ENCODE measurements at regions not wholly inside any gene's neighbourhood (a gene's known extent, or its start where the extent isn't known, plus 50 kb on each side); places are given as distances from the start of the nearest gene placed in this dataset.

GRCh38 chr19:27684293-27684692 is 1528.7 kb downstream of the UQCRFS1 start:
- Histone ChIP-seq H4K20me1 (ENCODE audit: insufficient read depth, low read length) (no peaks in the 10 kb centered on the region), H3K4me3 (ENCODE audit: insufficient read depth, low read length) (no peak overlapping the region), H2AFZ (ENCODE audit: low read length) (no peak overlapping the region), H3K4me1 (ENCODE audit: insufficient read depth, low read length) (no peaks in the 10 kb centered on the region), H3K9me3 (ENCODE audit: low read depth, low read length) (no peaks in the 10 kb centered on the region), H3K27me3 (ENCODE audit: insufficient read depth, low read length) (no peaks in the 10 kb centered on the region), H3K36me3 (ENCODE audit: insufficient read depth, low read length) (no peaks in the 10 kb centered on the region), H3K4me2 (ENCODE audit: insufficient read depth, low read length) (no peak overlapping the region), H3K79me2 (ENCODE audit: insufficient read depth, low read length) (no peaks in the 10 kb centered on the region), H3K27ac (ENCODE audit: low read depth, low read length) (no peak overlapping the region)
- no peak for DNase-seq (ENCODE audit: insufficient read length, low spot score, missing footprints)
- TF ChIP-seq, protein P1, sequence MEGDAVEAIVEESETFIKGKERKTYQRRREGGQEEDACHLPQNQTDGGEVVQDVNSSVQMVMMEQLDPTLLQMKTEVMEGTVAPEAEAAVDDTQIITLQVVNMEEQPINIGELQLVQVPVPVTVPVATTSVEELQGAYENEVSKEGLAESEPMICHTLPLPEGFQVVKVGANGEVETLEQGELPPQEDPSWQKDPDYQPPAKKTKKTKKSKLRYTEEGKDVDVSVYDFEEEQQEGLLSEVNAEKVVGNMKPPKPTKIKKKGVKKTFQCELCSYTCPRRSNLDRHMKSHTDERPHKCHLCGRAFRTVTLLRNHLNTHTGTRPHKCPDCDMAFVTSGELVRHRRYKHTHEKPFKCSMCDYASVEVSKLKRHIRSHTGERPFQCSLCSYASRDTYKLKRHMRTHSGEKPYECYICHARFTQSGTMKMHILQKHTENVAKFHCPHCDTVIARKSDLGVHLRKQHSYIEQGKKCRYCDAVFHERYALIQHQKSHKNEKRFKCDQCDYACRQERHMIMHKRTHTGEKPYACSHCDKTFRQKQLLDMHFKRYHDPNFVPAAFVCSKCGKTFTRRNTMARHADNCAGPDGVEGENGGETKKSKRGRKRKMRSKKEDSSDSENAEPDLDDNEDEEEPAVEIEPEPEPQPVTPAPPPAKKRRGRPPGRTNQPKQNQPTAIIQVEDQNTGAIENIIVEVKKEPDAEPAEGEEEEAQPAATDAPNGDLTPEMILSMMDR (IDR thresholded peaks at IDR 0.05; ENCODE audit: extremely low read depth, low read depth, low read length): no peak

GRCh38 chr19:27681972-27682371 is 1531.0 kb downstream of the UQCRFS1 start:
- Histone ChIP-seq H3K36me3 (ENCODE audit: insufficient read depth, low read length) (no peaks in the 10 kb centered on the region), H2AFZ (ENCODE audit: low read length) (no peak overlapping the region), H4K20me1 (ENCODE audit: insufficient read depth, low read length) (no peaks in the 10 kb centered on the region), H3K4me2 (ENCODE audit: insufficient read depth, low read length) (no peak overlapping the region), H3K79me2 (ENCODE audit: insufficient read depth, low read length) (no peaks in the 10 kb centered on the region), H3K27ac (ENCODE audit: low read depth, low read length) (no peak overlapping the region), H3K4me1 (ENCODE audit: insufficient read depth, low read length) (no peaks in the 10 kb centered on the region), H3K27me3 (ENCODE audit: insufficient read depth, low read length) (no peaks in the 10 kb centered on the region), H3K4me3 (ENCODE audit: insufficient read depth, low read length) (no peak overlapping the region), H3K9me3 (ENCODE audit: low read depth, low read length) (no peaks in the 10 kb centered on the region)
- DNase-seq (ENCODE audit: insufficient read length, low spot score, missing footprints): no peak
- TF ChIP-seq, protein P1 (IDR thresholded peaks at IDR 0.05; ENCODE audit: extremely low read depth, low read depth, low read length): no peak

GRCh38 chr19:27679905-27680304 is 1533.0 kb downstream of the UQCRFS1 start:
- no peak for DNase-seq (ENCODE audit: insufficient read length, low spot score, missing footprints)
- Histone ChIP-seq H3K79me2 (ENCODE audit: insufficient read depth, low read length) (no peaks in the 10 kb centered on the region), H3K4me1 (ENCODE audit: insufficient read depth, low read length) (no peaks in the 10 kb centered on the region), H3K36me3 (ENCODE audit: insufficient read depth, low read length) (no peaks in the 10 kb centered on the region), H3K27me3 (ENCODE audit: insufficient read depth, low read length) (no peaks in the 10 kb centered on the region), H2AFZ (ENCODE audit: low read length) (no peak overlapping the region), H4K20me1 (ENCODE audit: insufficient read depth, low read length) (no peaks in the 10 kb centered on the region), H3K27ac (ENCODE audit: low read depth, low read length) (no peak overlapping the region), H3K9me3 (ENCODE audit: low read depth, low read length) (no peaks in the 10 kb centered on the region), H3K4me2 (ENCODE audit: insufficient read depth, low read length) (no peak overlapping the region), H3K4me3 (ENCODE audit: insufficient read depth, low read length) (no peak overlapping the region)
- TF ChIP-seq, protein P1 (IDR thresholded peaks at IDR 0.05; ENCODE audit: extremely low read depth, low read depth, low read length): no peak

- H3K9me3 ChIP-seq (ENCODE audit: low read depth, low read length): no peaks in the 10 kb centered on the region
- H3K4me2 ChIP-seq (ENCODE audit: insufficient read depth, low read length): no peak overlapping the region
- TF ChIP-seq, protein P1 (IDR thresholded peaks at IDR 0.05; ENCODE audit: extremely low read depth, low read depth, low read length): no peak
- no peak for DNase-seq (ENCODE audit: insufficient read length, low spot score, missing footprints)
- no peaks in the 10 kb centered on the region for H4K20me1 ChIP-seq (ENCODE audit: insufficient read depth, low read length)
- H3K4me3 ChIP-seq (ENCODE audit: insufficient read depth, low read length): no peak overlapping the region
- H2AFZ ChIP-seq (ENCODE audit: low read length): no peak overlapping the region
- no peaks in the 10 kb centered on the region for H3K79me2 ChIP-seq (ENCODE audit: insufficient read depth, low read length)
- H3K27me3 ChIP-seq (ENCODE audit: insufficient read depth, low read length): no peaks in the 10 kb centered on the region
- no peaks in the 10 kb centered on the region for H3K4me1 ChIP-seq (ENCODE audit: insufficient read depth, low read length)
- H3K36me3 ChIP-seq (ENCODE audit: insufficient read depth, low read length): no peaks in the 10 kb centered on the region
- H3K27ac ChIP-seq (ENCODE audit: low read depth, low read length): no peak overlapping the region
Measured at GRCh38 chr19:27679399-27679798, 1533.6 kb downstream of the UQCRFS1 start.

Data from osteoblast (primary cell).